A673 (cell line): ENCODE measurements at regions not wholly inside any gene's neighbourhood (a gene's known extent, or its start where the extent isn't known, plus 50 kb on each side); places are given as distances from the start of the nearest gene placed in this dataset.

Source experiments
- CTCF ChIP-seq: fragments of 300-800, 200-600 bp; sonication (generic); conservative IDR thresholded peaks from 2 replicates; pipeline ENCODE4 v1.5.1; 2017; ENCODE audit warnings: low read depth, mild to moderate bottlenecking, antibody characterized with exemption, low read length, moderate library complexity, mixed read lengths
- EZH2 ChIP-seq: fragments of 200-600 bp; sonication (generic); IDR thresholded peaks from 2 replicates; pipeline ENCODE4 v1.6.1; 2017; ENCODE audit warnings: borderline replicate concordance, low read depth, mild to moderate bottlenecking, mixed read lengths, antibody characterized with exemption, low read length; ENCODE audit not compliant: poor library complexity, severe bottlenecking

DNA sequence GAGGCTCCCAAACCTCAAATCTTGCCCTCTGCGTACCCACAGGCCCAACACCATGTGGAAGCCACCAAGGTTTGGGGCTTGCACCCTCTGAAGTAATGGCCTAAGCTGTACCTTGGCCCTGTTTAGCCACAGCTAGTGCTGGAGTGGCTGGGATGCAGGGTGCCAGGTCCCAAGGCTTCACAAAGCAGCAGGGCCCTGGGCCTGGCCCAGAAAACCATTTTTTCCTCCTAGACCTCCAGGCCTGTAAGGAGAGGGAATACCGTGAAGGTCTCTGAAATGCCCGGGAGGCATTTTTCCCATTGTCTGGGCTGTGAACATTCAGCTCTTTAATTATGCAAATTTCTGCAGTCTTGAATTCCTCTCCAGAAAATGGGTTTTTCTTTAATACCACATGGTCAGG is 223.7 kb upstream of the CCN2 start:
- TF ChIP-seq CTCF: no peak
- no peak for TF ChIP-seq EZH2
